Duodenal mucosa (tissue), 2 donors: ENCODE measurements at regions not wholly inside any gene's neighbourhood (a gene's known extent, or its start where the extent isn't known, plus 50 kb on each side); places are given as distances from the start of the nearest gene placed in this dataset.

ENCODE experiments used
- H3K27ac ChIP-seq: one replicate; pipeline ENCODE4 v1.7.0; 2013; ENCODE audit warnings: low read depth, low read length
- H3K27me3 ChIP-seq, 2 donors: one replicate each; pipeline ENCODE4 v1.7.0; 2013; ENCODE audit warnings: low read length in 2 of 2, control low read depth in 1 of 2; ENCODE audit not compliant: insufficient read depth in 2 of 2, control insufficient read depth in 1 of 2
- H3K36me3 ChIP-seq, 2 donors: one replicate each; pipeline ENCODE4 v1.7.0; 2013; ENCODE audit warnings: low read length in 2 of 2, control low read depth in 1 of 2; ENCODE audit not compliant: insufficient read depth in 2 of 2, control insufficient read depth in 1 of 2
- H3K4me1 ChIP-seq, 2 donors: one replicate each; pipeline ENCODE4 v1.7.0; 2013; ENCODE audit warnings: low read length in 2 of 2, control low read depth in 1 of 2; ENCODE audit not compliant: insufficient read depth in 2 of 2, control insufficient read depth in 1 of 2
- H3K4me3 ChIP-seq, 2 donors: one replicate each; pipeline ENCODE4 v1.7.0; 2013; ENCODE audit warnings: low read length in 2 of 2, low read depth in 1 of 2
- H3K9ac ChIP-seq, 2 donors: one replicate each; pipeline ENCODE4 v1.7.0; 2013; ENCODE audit warnings: low read length in 2 of 2, low read depth in 1 of 2
- H3K9me3 ChIP-seq, 2 donors: one replicate each; pipeline ENCODE4 v1.7.0; 2013; ENCODE audit warnings: low read length in 2 of 2, control low read depth in 1 of 2; ENCODE audit not compliant: control insufficient read depth in 1 of 2

DNA sequence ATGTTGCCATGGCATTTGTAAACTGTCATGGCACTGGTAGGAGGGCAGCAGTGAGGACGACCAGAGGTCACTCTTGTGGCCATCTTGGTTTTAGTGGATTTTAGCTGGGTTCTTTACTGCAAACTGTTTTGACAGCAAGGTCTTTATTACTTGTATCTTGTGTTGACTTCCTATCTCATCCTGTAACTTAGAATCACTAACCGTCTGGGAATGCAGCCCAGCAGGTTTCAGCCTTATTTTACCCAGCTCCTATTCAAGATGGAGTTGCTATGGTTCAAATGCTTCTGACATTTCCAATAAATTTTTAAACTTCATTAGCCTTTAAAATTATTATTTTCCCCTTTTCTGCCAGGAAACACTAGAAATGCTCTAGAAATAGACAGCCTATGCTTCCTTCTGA is 839.1 kb downstream of the NR2F1-AS1 start:
- no peak overlapping the region for H3K4me3 ChIP-seq
- no peaks in the 10 kb centered on the region for H3K4me1 ChIP-seq
- H3K27me3 ChIP-seq: no peaks in the 10 kb centered on the region
- H3K9me3 ChIP-seq: no peaks in the 10 kb centered on the region
- H3K36me3 ChIP-seq: no peaks in the 10 kb centered on the region
- no peak overlapping the region for H3K27ac ChIP-seq
- no peak overlapping the region for H3K9ac ChIP-seq

DNA sequence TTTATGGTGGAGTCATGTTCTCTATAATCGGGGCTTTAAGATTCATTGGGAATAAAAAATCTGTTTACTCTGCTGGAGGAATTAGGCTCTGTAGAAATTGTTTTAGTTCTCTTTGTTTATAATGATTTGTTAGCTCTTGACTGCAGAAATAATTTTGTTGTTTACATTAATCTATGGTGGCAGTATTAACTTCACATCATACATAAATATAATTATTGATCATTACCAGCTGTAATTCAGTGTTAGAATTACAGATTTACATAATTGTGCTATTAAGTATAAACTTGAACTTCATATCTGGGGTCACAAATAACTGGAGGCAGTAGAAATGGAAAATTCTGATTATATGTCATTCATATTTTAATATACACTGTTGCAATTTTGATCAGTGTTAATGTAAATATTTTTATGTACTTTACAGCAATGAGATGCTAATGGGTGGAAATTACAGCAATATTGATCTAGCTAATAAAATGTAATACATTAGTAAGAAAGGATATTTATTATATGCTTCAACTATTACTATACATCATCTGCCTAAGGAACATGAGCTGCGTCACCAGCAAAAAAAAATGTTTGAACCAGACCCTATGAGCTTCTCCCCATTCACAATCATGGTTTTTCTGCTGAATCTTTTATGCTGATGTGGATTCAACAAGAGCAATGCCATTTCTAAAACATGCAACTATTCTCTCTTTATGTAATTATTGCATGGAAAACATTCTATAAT is 846.6 kb downstream of the NR2F1-AS1 start:
- no peak overlapping the region for H3K9ac ChIP-seq
- H3K9me3 ChIP-seq: no peaks in the 10 kb centered on the region

DNA sequence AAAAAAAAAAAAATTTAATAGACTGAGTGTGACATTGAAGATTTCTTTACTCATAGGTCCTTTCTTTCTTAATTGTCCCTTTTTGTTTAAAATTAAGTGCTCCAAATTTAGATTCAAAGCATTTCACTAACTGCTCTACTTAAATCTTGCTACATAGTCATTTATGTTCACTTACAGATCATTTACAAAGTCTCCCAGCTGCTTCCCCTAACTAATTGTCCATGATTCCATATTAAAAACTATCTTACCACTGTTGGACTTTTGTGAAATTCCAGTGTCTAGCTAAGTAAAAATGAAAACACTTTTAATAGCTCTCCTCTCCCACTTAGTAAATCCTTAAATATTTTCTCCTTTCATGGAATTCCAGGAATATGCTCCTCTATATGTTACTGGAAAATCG is 850.5 kb downstream of the NR2F1-AS1 start:
- no peak overlapping the region for H3K4me3 ChIP-seq
- H3K27me3 ChIP-seq: no peaks in the 10 kb centered on the region
- no peaks in the 10 kb centered on the region for H3K36me3 ChIP-seq
- no peaks in the 10 kb centered on the region for H3K4me1 ChIP-seq
- no peak overlapping the region for H3K9ac ChIP-seq
- H3K9me3 ChIP-seq: no peaks in the 10 kb centered on the region
- no peak overlapping the region for H3K27ac ChIP-seq

More for the DNA sequence above, 846.6 kb downstream of the NR2F1-AS1 start:
- Histone ChIP-seq H3K27me3 (no peaks in the 10 kb centered on the region), H3K4me1 (no peaks in the 10 kb centered on the region), H3K27ac (no peak overlapping the region), H3K36me3 (no peaks in the 10 kb centered on the region), H3K4me3 (no peak overlapping the region)

DNA sequence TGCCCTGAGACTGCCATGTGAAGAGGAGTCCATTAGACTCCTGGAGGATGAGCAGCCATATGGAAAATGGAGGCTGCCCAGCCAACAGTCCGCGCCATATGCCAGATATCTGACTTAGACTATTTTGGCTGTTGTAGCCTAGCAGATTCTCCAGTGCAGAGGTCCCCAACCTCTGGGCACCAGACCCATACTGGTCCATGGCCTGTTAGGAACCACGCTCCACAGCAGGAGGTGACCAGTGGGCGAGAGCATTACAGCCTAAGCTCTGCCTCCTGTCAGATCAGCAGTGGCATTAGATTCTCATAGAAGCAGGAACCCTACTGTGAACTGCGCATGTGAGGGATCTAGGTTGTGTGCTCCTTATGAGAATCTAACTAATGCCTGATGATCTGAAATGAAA is 851.9 kb downstream of the NR2F1-AS1 start:
- Histone ChIP-seq H3K36me3 (no peaks in the 10 kb centered on the region), H3K9me3 (no peaks in the 10 kb centered on the region), H3K4me3 (no peak overlapping the region), H3K27me3 (no peaks in the 10 kb centered on the region), H3K4me1 (no peaks in the 10 kb centered on the region), H3K9ac (no peak overlapping the region), H3K27ac (no peak overlapping the region)

DNA sequence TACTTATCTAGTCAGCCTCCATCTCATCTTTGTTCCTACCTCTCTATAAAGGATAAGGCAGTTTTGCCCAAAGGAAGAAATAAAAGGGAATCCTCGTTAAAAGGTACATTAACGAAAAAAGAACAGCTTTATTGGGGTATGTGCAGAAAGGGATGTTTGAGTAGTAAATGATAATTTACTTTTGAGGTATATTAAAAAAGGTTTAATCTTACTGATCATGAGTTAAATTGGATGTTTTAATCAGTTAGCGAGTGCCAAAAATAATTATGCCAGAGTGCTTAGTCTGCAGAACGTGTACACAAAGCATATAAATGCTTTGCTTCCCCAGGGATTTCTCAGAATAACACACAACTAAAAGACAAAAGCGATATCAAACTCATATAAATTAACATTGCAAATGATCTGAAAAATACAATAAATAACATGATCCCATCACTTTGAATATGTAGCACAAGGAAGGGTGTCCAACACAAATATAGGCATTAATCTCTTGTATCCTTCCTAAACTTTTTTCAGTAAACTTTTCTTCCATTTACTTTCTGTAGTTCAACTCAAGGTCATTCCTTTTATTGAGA is 865.0 kb downstream of the NR2F1-AS1 start:
- Histone ChIP-seq H3K9me3 (no peaks in the 10 kb centered on the region), H3K9ac (no peak overlapping the region), H3K36me3 (no peaks in the 10 kb centered on the region), H3K4me1 (no peaks in the 10 kb centered on the region), H3K27ac (no peak overlapping the region), H3K4me3 (no peak overlapping the region), H3K27me3 (no peaks in the 10 kb centered on the region)

DNA sequence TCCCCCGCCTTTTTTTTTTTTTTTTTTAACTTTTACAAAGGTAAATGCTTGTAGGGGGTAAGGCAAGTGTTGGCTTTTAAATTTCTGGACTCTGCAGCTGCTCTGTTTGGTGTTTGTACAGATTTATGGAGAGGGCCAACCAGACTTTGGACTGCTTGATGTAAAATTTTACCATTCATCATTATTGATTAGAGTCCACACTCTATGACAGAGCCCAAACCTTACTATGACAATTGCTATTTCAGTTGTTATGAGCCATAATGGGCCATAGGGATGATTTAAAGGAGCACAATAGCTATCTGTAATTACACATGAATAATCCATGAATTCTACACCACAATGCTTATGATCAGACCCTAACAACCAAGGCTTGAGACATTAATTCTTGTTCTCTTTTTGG is 867.2 kb downstream of the NR2F1-AS1 start:
- Histone ChIP-seq H3K4me3 (no peak overlapping the region), H3K27ac (no peak overlapping the region), H3K9ac (no peak overlapping the region), H3K4me1 (no peaks in the 10 kb centered on the region), H3K27me3 (no peaks in the 10 kb centered on the region), H3K36me3 (no peaks in the 10 kb centered on the region), H3K9me3 (no peaks in the 10 kb centered on the region)

DNA sequence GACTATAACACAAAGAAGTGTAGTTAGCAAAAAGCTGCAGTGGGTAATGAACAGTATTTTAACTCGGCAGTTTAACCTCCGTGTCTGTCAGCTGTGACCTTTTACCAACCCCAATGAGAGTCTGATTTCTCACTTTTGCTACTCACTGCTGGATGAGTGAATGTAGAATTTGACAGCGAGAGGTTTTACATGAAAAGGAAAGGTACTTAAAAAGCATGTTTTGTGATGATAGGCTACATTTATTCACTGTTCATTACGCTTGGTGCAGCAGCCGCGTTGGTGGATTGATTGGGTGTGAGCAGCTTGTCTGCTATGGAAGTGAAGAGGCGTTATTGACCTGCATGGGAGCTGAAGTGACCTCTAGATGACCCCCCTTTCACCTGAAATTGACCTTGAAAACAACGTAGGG is 867.7 kb downstream of the NR2F1-AS1 start:
- Histone ChIP-seq H3K9ac (no peak overlapping the region), H3K27ac (no peak overlapping the region), H3K4me3 (no peak overlapping the region), H3K4me1 (no peaks in the 10 kb centered on the region), H3K27me3 (no peaks in the 10 kb centered on the region), H3K36me3 (no peaks in the 10 kb centered on the region), H3K9me3 (no peaks in the 10 kb centered on the region)

DNA sequence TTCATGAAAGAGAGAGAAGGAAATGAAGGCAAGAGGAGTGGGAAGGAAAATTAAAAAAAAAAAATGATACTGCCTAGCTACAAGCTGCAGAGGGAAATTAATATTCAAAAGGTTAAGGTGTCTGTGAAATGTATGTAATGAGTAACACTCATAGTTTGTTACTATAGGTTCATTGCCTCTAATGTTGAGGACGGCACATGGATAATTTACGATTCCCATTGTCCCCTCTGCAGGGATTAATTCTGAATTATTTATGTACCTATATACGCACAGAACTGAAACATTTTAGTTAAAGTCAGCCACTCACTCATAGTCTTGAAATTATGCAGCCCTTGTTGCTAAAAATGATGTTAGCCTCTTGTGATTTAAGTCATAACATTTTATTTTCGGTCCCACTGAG is 869.1 kb downstream of the NR2F1-AS1 start:
- no peaks in the 10 kb centered on the region for H3K4me1 ChIP-seq
- H3K27me3 ChIP-seq: no peaks in the 10 kb centered on the region
- H3K9me3 ChIP-seq: no peaks in the 10 kb centered on the region
- H3K9ac ChIP-seq: no peak overlapping the region
- H3K36me3 ChIP-seq: no peaks in the 10 kb centered on the region
- no peak overlapping the region for H3K4me3 ChIP-seq
- H3K27ac ChIP-seq: no peak overlapping the region

DNA sequence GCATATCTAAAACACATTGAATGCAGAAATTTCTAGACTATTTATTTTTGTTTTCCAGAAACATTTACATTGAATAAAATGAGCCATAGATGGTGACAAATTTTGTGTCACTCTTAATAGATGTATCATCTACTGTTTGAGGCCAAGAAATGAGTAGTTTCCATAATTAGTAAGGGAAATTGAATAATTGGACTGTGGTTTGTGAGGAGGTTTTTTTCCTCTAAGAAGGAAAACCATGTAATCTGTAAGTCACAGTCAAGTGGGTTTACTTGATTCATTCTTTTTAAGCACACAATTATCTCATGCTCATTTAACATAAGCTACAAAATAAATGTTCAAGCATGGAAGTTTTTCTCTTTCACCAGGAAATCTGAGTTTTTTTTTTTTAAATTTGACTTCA is 876.4 kb downstream of the NR2F1-AS1 start:
- Histone ChIP-seq H3K36me3 (no peaks in the 10 kb centered on the region), H3K27ac (no peak overlapping the region), H3K9me3 (no peaks in the 10 kb centered on the region), H3K4me1 (no peaks in the 10 kb centered on the region), H3K4me3 (no peak overlapping the region), H3K27me3 (no peaks in the 10 kb centered on the region), H3K9ac (no peak overlapping the region)

DNA sequence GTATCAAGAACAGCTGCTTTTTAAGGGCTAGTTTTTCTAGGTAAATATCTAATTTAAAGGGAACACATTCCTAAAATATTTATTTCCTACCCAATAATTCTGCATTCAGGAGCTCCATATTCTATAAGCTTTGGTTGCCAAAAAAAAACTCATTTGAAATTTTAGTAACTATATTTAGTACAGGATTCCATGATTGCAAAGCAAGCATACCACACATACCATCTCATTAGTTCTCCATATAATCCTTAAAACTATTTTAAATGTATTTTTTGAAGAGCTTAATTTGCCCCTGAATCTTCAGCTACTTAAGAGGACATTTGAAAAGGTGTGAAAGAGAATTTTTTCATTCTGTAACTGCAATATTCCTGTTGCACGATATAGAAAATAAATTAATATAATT is 877.0 kb downstream of the NR2F1-AS1 start:
- Histone ChIP-seq H3K27ac (no peak overlapping the region), H3K9me3 (no peaks in the 10 kb centered on the region), H3K36me3 (no peaks in the 10 kb centered on the region), H3K4me3 (no peak overlapping the region), H3K9ac (no peak overlapping the region), H3K27me3 (no peaks in the 10 kb centered on the region), H3K4me1 (no peaks in the 10 kb centered on the region)
